ENCODE measurements at regions not wholly inside any gene's neighbourhood (a gene's known extent, or its start where the extent isn't known, plus 50 kb on each side); places are given as distances from the start of the nearest gene placed in this dataset.
"Not testable (repeated sequence)": the region's sequence is repeated elsewhere in the genome, so short reads cannot be mapped to it uniquely, and the experiment has no call there.

DNA sequence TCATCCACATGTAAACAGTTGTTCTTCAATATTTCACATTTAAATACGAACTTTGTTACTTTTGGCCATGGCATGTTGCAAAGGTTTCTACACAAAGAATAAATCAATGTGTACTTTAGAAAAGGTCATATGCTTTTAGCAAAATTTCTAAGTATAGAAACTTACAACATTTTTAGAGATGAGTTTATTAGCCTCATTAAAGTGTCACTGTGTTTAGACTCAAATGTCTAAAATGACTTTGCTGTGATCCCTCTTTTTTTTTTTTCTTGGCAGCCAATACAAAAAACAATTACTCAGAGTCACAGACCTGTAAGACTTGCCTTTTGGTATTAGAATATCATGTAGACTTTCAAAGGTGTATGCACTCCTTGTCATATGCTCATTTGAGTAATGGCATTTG is 349.3 kb upstream of the KIAA1217 start:
- no peak for ATAC-seq
- intact Hi-C loops (cut with DNase I) = no loop called here
- TF ChIP-seq, protein P1, sequence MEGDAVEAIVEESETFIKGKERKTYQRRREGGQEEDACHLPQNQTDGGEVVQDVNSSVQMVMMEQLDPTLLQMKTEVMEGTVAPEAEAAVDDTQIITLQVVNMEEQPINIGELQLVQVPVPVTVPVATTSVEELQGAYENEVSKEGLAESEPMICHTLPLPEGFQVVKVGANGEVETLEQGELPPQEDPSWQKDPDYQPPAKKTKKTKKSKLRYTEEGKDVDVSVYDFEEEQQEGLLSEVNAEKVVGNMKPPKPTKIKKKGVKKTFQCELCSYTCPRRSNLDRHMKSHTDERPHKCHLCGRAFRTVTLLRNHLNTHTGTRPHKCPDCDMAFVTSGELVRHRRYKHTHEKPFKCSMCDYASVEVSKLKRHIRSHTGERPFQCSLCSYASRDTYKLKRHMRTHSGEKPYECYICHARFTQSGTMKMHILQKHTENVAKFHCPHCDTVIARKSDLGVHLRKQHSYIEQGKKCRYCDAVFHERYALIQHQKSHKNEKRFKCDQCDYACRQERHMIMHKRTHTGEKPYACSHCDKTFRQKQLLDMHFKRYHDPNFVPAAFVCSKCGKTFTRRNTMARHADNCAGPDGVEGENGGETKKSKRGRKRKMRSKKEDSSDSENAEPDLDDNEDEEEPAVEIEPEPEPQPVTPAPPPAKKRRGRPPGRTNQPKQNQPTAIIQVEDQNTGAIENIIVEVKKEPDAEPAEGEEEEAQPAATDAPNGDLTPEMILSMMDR (IDR thresholded peaks at IDR 0.05) = no peak

GRCh38 chr10:23864631-23865147 is 344.2 kb upstream of the KIAA1217 start:
- Histone ChIP-seq H3K4me3 (no peak overlapping the region), H3K36me3 (no peaks in the 10 kb centered on the region), H3K9me3 (no peaks in the 10 kb centered on the region), H3K27ac (no peak overlapping the region), H3K4me1 (no peaks in the 10 kb centered on the region), H3K27me3 (ENCODE audit: low read depth) (no peaks in the 10 kb centered on the region)
- DNase-seq (no peak), ATAC-seq (no peak)
- TF ChIP-seq, protein P1 (IDR thresholded peaks at IDR 0.05) = no peak
- intact Hi-C loops (cut with DNase I) = no loop called here

More for the DNA sequence above, 349.3 kb upstream of the KIAA1217 start:
- no peak for DNase-seq
- H3K4me1 ChIP-seq = no peaks in the 10 kb centered on the region
- H3K4me3 ChIP-seq = no peak overlapping the region
- H3K9me3 ChIP-seq = no peaks in the 10 kb centered on the region
- no peaks in the 10 kb centered on the region for H3K36me3 ChIP-seq
- no peaks in the 10 kb centered on the region for H3K27me3 ChIP-seq (ENCODE audit: low read depth)
- no peak overlapping the region for H3K27ac ChIP-seq

DNA sequence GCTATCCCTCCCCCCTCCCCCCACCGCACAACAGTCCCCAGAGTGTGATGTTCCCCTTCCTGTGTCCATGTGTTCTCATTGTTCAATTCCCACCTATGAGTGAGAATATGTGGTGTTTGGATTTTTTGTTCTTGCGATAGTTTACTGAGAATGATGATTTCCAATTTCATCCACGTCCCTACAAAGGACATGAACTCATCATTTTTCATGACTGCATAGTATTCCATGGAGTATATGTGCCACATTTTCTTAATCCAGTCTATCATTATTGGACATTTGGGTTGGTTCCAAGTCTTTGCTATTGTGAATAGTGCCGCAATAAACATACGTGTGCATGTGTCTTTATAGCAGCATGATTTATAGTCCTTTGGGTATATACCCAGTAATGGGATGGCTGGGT is 342.0 kb upstream of the KIAA1217 start:
- DNase-seq; H3K36me3 ChIP-seq; H3K27me3 ChIP-seq (ENCODE audit: low read depth); H3K9me3 ChIP-seq; H3K27ac ChIP-seq; H3K4me3 ChIP-seq; H3K4me1 ChIP-seq; intact Hi-C loops (cut with DNase I); ATAC-seq: not testable (repeated sequence)

DNA sequence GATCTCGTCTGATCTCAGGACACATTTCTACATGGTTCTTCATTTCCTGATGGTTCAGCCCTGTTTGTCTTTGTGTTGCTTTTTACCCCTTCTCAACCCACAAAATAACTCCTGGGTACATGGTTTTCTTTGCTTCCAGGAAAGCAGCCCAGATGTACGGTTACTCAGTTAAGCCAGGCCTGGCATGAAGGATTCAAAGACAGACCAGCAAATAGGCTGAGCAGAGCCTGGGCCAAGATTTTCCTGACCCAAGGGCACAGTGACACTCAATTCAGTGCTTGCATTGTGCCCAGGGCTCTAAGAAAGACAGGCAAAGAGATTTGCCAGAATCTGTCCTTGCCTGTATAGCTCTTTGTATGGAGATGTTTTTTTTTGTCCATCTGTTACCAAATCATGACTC is 340.8 kb upstream of the KIAA1217 start:
- H3K27me3 ChIP-seq (ENCODE audit: low read depth) = no peaks in the 10 kb centered on the region
- DNase-seq (no peak), ATAC-seq (no peak)
- no peaks in the 10 kb centered on the region for H3K36me3 ChIP-seq
- no peak overlapping the region for H3K4me3 ChIP-seq
- H3K9me3 ChIP-seq = no peaks in the 10 kb centered on the region
- no peak overlapping the region for H3K27ac ChIP-seq
- TF ChIP-seq, protein P1 (IDR thresholded peaks at IDR 0.05) = no peak
- intact Hi-C loops (cut with DNase I) = no loop called here
- H3K4me1 ChIP-seq = no peaks in the 10 kb centered on the region

DNA sequence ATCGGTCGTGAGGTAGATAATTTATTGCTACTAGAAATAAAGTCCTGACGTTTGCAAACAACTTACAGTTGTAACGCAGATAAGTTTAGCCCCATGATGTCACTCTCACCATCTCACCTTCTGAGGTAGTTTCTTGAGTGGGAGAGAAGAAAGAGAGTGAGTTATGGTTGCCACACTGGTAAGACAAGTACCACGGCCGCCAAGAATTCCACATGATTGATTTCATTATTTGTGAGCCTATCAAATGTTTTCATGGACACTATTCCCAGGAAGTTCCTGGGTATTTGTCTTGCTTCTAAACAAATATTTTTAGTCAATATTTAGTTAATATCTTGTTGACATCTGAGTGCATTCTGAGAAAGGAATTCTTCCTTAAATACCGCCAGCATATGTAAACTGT is 339.4 kb upstream of the KIAA1217 start:
- TF ChIP-seq, protein P1 (IDR thresholded peaks at IDR 0.05) = no peak
- ATAC-seq (no peak), DNase-seq (no peak)
- Histone ChIP-seq H3K27me3 (ENCODE audit: low read depth) (no peaks in the 10 kb centered on the region), H3K27ac (no peak overlapping the region), H3K4me1 (no peaks in the 10 kb centered on the region), H3K4me3 (no peak overlapping the region), H3K9me3 (no peaks in the 10 kb centered on the region), H3K36me3 (no peaks in the 10 kb centered on the region)
- intact Hi-C loops (cut with DNase I) = no loop called here

DNA sequence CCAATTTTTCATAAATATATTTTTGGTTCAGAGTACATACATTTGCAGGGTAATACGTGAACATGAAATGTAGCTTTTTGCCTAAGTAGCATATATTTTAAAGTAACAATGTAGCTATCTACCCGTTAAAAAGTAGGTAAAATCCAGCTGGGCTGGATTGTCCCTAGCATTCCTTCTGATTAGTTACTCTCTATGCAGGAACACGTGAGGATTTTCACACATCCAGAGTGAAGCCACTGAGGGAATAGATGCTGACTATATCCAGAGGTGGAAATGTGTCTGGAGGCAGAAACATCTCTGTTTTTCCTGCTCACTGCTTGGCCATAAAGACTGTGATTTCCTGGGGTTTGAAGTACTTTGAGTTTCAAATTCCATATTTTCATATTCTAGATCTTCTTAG is 338.9 kb upstream of the KIAA1217 start:
- no peaks in the 10 kb centered on the region for H3K9me3 ChIP-seq
- no peak for ATAC-seq
- TF ChIP-seq, protein P1 (IDR thresholded peaks at IDR 0.05) = no peak
- no peaks in the 10 kb centered on the region for H3K36me3 ChIP-seq
- DNase-seq = no peak
- H3K27ac ChIP-seq = no peak overlapping the region
- H3K27me3 ChIP-seq (ENCODE audit: low read depth) = no peaks in the 10 kb centered on the region
- H3K4me1 ChIP-seq = no peaks in the 10 kb centered on the region
- H3K4me3 ChIP-seq = no peak overlapping the region
- intact Hi-C loops (cut with DNase I) = no loop called here

Data from lower lobe of right lung (tissue), 2 donors.